HG03565 (cell line): ENCODE measurements at regions not wholly inside any gene's neighbourhood (a gene's known extent, or its start where the extent isn't known, plus 50 kb on each side); places are given as distances from the start of the nearest gene placed in this dataset.

Source experiments
- ATAC-seq: cut with Tn5 transposase; IDR thresholded peaks from one replicate; pipeline ENCODE4 v1.9.1; 2021; ENCODE audit warnings: mild to moderate bottlenecking, moderate library complexity; ENCODE audit not compliant: unreplicated experiment

- no peak for ATAC-seq
These were observed 233.3 kb downstream of the KCNA4 start for GRCh38 chr11:29783506-29783905.

GRCh38 chr11:29782447-29782846 is 234.4 kb downstream of the KCNA4 start:
- no peak for ATAC-seq

- no peak for ATAC-seq
These were observed 235.6 kb downstream of the KCNA4 start for GRCh38 chr11:29781268-29781667.

GRCh38 chr11:29780756-29781155 is 236.1 kb downstream of the KCNA4 start:
- no peak for ATAC-seq

- no peak for ATAC-seq
These were observed 243.1 kb downstream of the KCNA4 start for GRCh38 chr11:29773656-29774264.

- ATAC-seq = no peak
These were observed 260.0 kb downstream of the KCNA4 start for GRCh38 chr11:29756871-29757270.

GRCh38 chr11:29755474-29755873 is 261.4 kb downstream of the KCNA4 start:
- no peak for ATAC-seq

- ATAC-seq = no peak
These were observed 265.2 kb downstream of the KCNA4 start for GRCh38 chr11:29751618-29752017.

GRCh38 chr11:29750392-29750791 is 266.4 kb downstream of the KCNA4 start:
- ATAC-seq = no peak

GRCh38 chr11:29734287-29734686 is 282.5 kb downstream of the KCNA4 start:
- ATAC-seq = no peak

GRCh38 chr11:29713831-29714320 is 303.0 kb downstream of the KCNA4 start:
- no peak for ATAC-seq

- ATAC-seq = no peak
These were observed 304.2 kb downstream of the KCNA4 start for GRCh38 chr11:29712616-29713015.

- ATAC-seq = no peak
These were observed 308.9 kb downstream of the KCNA4 start for GRCh38 chr11:29707924-29708323.

- ATAC-seq = no peak
These were observed 331.5 kb downstream of the KCNA4 start for GRCh38 chr11:29685361-29685760.

GRCh38 chr11:29682856-29683255 is 334.0 kb downstream of the KCNA4 start:
- ATAC-seq = no peak

GRCh38 chr11:29679996-29680395 is 336.8 kb downstream of the KCNA4 start:
- peak; percentile 91 for ATAC-seq

GRCh38 chr11:29676993-29677392 is 339.8 kb downstream of the KCNA4 start:
- no peak for ATAC-seq

GRCh38 chr11:29669310-29669709 is 347.5 kb downstream of the KCNA4 start:
- no peak for ATAC-seq

GRCh38 chr11:29657709-29658108 is 359.1 kb downstream of the KCNA4 start:
- no peak for ATAC-seq

- ATAC-seq = no peak
These were observed 360.2 kb downstream of the KCNA4 start for GRCh38 chr11:29656597-29656996.

- no peak for ATAC-seq
These were observed 371.5 kb downstream of the KCNA4 start for GRCh38 chr11:29645373-29645772.

- no peak for ATAC-seq
These were observed 375.6 kb downstream of the KCNA4 start for GRCh38 chr11:29641201-29641600.

GRCh38 chr11:29634744-29635143 is 382.1 kb downstream of the KCNA4 start:
- no peak for ATAC-seq
